ENCODE measurements at regions not wholly inside any gene's neighbourhood (a gene's known extent, or its start where the extent isn't known, plus 50 kb on each side); places are given as distances from the start of the nearest gene placed in this dataset.

- no peaks in the 10 kb centered on the region for H3K9me3 Mint-ChIP-seq
- no peaks in the 10 kb centered on the region for H3K27me3 Mint-ChIP-seq (ENCODE audit: low read depth)
- Histone ChIP-seq H2BK120ac (ENCODE audit: low read depth, low read length, poor library complexity, severe bottlenecking) (no peak overlapping the region), H4K8ac (replicated peaks; ENCODE audit: insufficient read length, low read depth, low read length) (no peak overlapping the region), H3K9me3 (ENCODE audit: control insufficient read depth, low read depth, low read length) (no peaks in the 10 kb centered on the region), H2BK12ac (ENCODE audit: insufficient read length, low read depth, low read length) (no peak overlapping the region), H3K27ac (ENCODE audit: insufficient read length, low read depth, low read length) (no peak overlapping the region), H4K5ac (ENCODE audit: insufficient read length, low read depth, low read length) (no peak overlapping the region), H2AK5ac (ENCODE audit: insufficient read length, low read length) (no peak overlapping the region), H3K23me2 (ENCODE audit: insufficient read length, low read depth, low read length, poor library complexity, severe bottlenecking) (no peaks in the 10 kb centered on the region), H3K9ac (ENCODE audit: extremely low read depth, insufficient read length, low read length) (no peak overlapping the region), H2BK5ac (ENCODE audit: insufficient read length, low read length) (no peak overlapping the region), H3K79me1 (ENCODE audit: insufficient read depth, low read depth, low read length, poor library complexity, severe bottlenecking) (no peaks in the 10 kb centered on the region), H3K18ac (ENCODE audit: insufficient read length, low read depth, low read length) (no peak overlapping the region), H3K23ac (ENCODE audit: insufficient read length, low read depth, low read length) (no peak overlapping the region), H4K20me1 (ENCODE audit: control insufficient read depth, insufficient read depth, insufficient read length) (no peaks in the 10 kb centered on the region), H4K91ac (ENCODE audit: insufficient read length, low read depth, low read length) (no peak overlapping the region), H3K56ac (ENCODE audit: insufficient read length, low read depth, low read length) (no peak overlapping the region), H3K27me3 (ENCODE audit: insufficient read depth, low read length) (no peaks in the 10 kb centered on the region), H3K14ac (ENCODE audit: insufficient read depth, low read length) (no peak overlapping the region), H2BK15ac (ENCODE audit: low read depth, low read length) (no peak overlapping the region), H3K4ac (ENCODE audit: low read depth, low read length) (no peak overlapping the region), H3T11ph (ENCODE audit: low read length) (no peak overlapping the region), H2BK20ac (ENCODE audit: low read depth, low read length, poor library complexity, severe bottlenecking) (no peak overlapping the region), H3K4me1 (ENCODE audit: insufficient read depth, low read length) (no peaks in the 10 kb centered on the region), H3K4me2 (ENCODE audit: insufficient read depth, insufficient read length, low read length) (no peak overlapping the region), H3K79me2 (ENCODE audit: insufficient read depth, low read length) (no peaks in the 10 kb centered on the region), H2AFZ (ENCODE audit: low read length) (no peak overlapping the region)
- H3K36me3 Mint-ChIP-seq (ENCODE audit: insufficient read depth in 1 of 3, low read depth in 3 of 3) = peaks cover 0 to 11% (median 3%) of the 10 kb centered on the region in 3 experiments; a peak in 4 of 7 replicates
- no CpG with 5 or more reads among the region's 5 CpGs for WGBS (ENCODE audit: extremely low coverage, insufficient read length, low lambda C conversion rate)
- no peak for TF ChIP-seq CTCF (conservative IDR thresholded peaks at IDR 0.05)
- peaks cover 13 to 15% of the 10 kb centered on the region in 2 experiments for H3K4me1 Mint-ChIP-seq
- no peak overlapping the region for H3K27ac Mint-ChIP-seq
- no peak for DNase-seq
- H3K4me3 Mint-ChIP-seq = no peak overlapping the region
Measured at GRCh38 chr21:36212513-36212780, 55.8 kb downstream of the DOP1B start.
